Kidney tubule cell (primary cell): ENCODE measurements at regions not wholly inside any gene's neighbourhood (a gene's known extent, or its start where the extent isn't known, plus 50 kb on each side); places are given as distances from the start of the nearest gene placed in this dataset.
"Not testable (repeated sequence)": the region's sequence is repeated elsewhere in the genome, so short reads cannot be mapped to it uniquely, and the experiment has no call there.

Experiments
- DNase-seq: peaks from one replicate; pipeline ENCODE4 v3.0.0-alpha.2; 2018; ENCODE audit warnings: low spot score

DNA sequence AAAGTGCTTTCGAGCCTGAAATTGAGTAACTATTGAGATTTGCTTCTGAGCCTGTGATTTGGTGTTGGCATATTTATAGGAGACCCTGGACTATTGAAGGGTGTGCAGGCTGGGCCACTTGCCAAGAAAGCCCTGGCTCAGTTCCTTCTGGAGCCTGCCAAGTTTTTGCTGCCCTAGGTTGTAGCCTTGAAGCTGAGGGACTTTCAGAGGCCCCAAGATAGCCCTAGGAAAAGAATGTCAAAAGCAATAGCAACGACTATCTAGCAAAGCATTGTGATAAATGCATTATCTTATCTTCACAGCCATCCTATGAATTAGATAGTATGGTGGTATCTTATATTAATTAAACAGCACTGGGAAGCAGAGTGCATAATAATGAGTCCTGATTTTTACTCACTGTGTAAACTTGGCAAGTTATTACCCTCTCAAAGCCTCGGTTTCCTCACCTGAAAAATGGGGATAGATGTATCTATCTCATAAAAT, 473.7 kb upstream of the PODXL start:
- DNase-seq: peak; percentile 16

DNA sequence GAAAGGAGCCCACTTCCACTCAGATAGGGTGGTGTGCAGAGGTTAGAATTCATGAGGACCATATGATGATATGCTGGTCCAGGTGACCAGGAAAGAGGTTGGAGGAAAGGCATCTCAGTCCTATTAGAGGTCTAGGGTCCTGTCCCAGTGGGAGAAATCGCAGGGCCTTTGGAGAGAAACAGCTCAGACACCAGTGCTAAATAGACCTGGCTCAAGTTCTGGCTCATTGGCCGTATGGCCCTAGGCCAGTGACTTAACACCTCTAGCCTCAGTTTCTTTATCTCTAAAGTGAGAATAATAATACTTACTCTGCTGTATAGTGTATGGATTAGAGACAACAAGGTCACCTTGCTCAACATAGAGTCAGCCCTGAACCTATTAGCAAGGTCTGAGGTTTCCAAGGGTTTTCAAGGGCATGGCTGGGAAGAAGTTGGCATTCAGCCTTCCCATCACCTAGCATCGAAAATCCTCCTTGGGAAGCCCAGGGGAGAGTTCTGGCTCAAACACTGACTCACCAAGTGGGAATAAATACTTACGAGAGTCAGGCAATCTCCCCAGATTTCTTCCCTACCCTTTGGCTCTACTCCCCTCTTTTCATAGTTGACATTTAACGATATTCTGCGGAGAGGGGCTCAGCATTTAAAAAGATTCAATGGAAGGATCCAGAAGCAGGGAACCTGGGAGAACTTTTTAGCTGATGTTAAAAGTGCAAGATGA, 473.1 kb upstream of the PODXL start:
- DNase-seq: peak; percentile 23

DNA sequence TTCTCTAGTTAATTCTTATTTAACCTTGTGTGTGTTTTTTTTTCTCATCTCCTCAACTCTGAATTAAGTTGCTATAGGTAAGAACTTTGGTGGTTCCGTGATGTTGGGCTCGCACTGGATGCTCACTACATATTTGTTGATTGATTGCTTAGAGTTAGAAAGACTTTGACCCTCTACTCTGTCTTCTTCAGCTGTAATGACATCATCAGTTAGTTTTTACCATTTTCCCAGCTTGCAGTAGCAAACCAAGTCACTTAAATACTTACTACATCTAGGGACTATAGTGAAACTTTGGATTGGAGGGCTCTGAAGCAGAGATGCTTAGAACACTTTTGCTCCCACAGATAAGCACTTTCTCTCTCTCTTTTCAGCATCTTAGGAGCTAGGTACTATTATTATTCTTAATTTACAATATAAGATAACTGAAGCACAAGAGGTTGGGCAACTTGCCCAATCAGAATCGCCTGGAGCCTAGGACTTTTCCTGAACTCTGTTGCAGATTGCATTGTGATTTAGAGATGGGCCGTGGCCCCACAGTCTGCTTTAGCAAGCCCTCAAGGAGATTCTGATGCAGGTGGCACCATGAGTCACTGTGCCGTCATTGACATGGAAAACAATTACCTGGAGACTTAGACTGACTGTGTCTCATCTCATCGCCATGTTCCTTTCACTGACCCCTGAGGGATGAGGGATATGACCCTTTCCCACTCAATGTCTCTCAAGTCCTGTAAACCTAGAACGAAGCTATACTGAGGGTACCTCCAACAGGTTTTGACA, 471.9 kb upstream of the PODXL start:
- peak; percentile 67 for DNase-seq

DNA sequence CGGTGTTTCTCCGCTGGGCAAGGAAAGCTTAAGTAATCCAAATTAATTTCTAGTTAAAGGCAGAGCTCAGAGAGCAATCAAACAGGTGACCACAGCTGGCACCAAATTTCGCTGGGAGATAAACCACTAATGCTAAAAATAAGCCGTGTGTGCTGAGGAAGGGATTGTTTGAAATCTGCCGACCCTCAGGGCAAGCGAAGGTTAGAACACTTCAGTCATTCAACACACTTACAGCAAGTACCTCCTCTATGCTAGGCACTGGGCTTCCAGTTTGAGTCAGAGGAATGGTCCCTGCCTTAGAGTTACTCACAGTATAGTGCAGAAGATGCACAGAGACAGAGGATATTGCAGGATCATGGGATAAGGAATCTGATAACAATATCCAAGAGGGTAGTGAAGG, 467.9 kb upstream of the PODXL start:
- no peak for DNase-seq

DNA sequence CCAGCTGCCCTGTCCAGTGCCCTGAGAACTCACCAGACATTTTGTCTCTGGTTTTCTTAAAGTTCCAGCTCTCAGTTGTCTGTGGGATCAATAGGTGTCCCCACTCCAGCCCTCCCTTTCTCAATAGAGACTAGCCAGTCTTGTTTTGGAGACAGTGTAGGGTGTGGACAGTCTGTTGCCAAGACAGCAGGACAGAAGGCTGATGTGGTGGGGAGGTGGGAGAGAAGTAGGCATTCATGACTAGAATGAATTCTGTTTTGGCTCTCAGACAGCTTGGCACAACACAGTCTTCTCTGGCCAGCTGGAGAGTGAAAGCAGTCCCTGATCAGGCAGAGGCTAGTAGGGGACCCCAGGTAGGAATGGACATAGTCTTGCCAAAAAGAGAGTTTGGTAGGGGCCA, 467.0 kb upstream of the PODXL start:
- DNase-seq: no peak

DNA sequence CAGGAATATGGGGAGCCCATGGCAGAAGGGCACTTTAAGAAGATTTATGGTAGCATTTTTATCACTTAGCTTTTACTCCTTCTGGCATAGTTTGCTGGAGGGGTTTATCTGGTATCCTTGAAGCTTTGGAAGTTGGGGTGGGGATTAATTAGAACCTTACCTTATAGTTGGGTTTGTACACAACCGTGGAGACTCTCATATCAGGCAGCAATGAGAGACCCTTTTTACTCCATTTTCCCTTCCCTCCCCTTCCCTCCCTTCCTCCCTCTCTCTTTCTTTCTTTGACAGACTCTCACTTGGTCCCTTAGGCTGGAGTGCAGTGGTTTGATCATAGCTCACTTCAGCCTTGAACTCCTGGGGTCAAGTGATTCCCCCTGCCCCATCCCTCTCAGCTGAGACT, 465.8 kb upstream of the PODXL start:
- no peak for DNase-seq

DNA sequence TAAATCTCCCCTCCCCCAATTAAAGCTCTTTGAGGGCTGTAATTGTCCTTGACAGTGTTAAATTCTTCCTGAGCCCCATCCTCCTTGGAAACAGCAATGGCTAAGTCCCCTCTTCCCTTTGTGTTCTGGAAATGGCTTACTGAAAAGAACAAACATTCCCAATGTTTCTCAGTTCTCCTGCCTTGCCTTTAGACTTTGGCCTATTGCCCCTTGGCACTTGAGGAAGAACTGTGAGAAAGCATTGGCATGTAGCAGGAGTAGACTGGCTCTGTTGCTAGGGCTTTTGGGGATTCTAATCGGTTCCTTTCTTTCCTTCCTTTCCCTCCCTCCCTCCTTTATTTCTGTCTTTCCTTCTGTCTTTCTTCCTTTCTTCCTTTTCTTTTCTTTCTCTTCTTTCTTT, 463.3 kb upstream of the PODXL start:
- DNase-seq: no peak

DNA sequence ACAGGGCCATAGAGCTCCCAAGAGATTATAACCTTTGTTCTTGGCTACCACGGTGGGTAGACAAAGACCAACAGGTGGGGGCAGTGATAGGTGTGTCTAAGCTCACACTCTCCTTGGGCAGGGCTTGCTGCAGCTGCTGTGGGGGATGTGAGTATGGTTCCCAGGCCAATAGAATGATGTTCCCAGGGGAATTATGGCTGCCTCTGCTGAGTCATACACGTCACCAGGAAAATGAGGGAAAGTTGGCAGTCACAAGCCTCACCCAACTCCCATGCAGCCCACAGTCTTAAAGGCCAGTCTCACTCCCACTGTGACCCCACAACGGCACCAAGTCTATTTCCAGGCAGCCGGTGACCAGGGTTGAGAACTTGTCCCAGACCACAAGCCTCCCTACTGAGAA, 453.4 kb upstream of the PODXL start:
- DNase-seq: no peak

DNA sequence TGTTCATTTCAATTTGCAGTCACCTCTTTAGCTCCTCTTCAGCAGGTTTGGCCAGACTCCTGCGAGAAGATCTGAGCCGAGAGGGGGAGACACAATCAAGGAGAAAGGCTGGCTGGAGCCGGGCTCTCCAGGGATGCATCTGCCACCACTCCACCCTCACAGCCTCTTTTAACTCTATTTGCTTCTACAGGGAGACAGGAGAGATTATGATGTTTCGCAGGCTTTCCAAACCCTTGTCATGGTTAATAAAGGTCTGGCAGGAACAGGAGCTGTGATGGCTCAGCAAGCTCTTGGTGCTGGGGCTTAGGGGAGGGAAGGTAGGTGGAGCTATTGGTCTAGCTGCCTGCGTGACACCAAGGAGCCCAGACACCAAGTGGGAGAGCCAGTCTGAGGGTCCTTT, 448.1 kb upstream of the PODXL start:
- no peak for DNase-seq

DNA sequence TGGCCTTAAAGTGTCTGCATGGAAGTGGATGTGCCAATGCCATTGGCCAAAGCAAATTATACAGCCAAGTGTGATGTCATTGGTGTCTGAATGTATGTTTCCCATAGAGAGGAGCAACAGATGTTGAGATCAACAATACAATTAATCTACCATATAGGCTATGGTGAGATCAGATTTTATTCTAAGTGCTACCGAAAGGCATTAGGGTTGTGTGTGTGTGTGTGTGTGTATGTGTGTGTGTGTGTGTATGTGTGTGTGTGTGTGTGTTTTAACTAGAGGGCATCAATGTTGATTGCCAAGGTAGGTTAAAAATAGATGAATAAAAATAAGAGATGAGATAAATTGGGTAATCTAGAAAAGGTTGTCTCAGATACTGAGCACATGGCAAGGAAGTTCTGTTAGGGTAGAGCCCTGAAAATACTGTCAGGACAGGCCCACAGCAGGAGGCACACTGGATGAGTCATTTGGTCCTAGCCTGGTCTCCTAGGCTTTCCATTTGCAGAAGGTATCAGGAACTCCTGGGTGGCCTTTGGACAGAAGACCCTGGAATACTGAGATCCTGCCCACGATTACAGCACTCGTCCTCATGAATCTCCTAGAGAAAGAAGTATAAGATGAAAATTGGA, 446.0 kb upstream of the PODXL start:
- no peak for DNase-seq

DNA sequence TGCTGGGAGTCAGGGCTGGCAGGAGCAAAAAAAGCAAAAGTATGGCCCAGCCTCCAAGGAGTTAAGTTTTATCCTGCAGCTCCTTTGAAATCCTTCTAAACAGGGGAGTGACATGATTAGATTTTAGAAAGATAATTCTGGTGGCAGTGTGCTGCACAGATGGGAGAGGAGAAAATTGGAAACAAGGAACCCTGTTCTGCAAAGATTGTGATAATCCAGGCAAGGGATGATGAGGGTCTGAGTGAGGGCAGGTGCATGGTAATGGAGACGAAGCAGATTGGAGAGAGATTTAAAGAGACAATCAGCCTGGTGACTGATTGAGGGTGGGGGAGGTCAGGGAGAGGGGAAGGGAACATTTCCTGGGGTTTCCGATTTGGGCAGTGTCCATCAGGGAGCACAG, 444.7 kb upstream of the PODXL start:
- DNase-seq: no peak

DNA sequence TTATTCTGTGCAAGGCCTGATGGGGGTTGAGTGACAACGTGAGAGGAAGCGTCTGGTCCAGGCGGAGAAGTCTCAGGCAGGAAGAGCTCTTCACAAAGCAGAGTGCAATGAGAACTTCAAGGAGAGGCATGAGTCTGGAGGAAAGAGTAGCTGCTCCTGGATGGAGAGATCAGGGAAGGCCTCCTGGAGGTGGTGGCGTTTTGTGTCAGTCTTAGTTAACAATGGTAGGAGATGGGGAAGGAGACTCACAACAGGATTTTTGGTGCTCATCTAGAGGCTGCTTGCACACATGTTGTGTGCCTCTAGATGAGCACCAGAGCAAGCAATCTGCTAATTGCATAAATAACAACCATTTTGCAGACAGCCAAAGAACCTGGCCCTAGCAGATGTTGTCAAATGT, 442.8 kb upstream of the PODXL start:
- no peak for DNase-seq

DNA sequence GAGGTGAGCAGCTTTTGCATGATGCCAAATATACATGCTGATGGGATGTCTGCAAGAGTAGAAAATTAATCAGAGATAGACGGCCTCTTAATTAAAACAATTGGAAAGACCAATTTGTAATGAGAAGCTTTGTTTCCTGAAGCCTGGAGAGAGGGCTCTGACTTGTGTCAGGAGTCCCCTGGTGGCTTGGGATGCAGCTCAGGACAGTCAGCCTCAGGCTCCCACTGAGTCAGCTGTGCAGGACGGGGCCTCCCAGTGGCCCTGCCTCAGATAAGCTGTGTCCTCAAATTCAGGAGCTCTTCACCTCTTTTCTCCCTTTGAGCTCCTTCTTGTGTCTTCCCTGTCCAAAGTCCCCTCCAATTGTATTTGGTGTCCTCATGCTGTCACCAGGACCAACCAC, 438.9 kb upstream of the PODXL start:
- no peak for DNase-seq

DNA sequence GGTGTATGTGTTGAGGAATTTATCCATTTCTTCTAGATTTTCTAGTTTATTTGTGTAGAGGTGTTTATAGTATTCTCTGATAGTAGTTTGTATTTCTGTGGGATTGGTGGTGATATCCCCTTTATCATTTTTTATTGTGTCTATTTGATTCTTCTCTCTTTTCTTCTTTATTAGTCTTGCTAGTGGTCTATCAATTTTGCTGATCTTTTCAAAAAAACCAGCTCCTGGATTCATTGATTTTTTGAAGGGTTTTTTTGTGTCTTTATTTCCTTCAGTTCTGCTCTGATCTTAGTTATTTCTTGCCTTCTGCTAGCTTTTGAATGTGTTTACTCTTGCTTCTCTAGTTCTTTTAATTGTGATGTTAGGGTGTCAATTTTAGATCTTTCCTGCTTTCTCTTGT, 424.6 kb upstream of the PODXL start:
- not testable (repeated sequence) for DNase-seq

DNA sequence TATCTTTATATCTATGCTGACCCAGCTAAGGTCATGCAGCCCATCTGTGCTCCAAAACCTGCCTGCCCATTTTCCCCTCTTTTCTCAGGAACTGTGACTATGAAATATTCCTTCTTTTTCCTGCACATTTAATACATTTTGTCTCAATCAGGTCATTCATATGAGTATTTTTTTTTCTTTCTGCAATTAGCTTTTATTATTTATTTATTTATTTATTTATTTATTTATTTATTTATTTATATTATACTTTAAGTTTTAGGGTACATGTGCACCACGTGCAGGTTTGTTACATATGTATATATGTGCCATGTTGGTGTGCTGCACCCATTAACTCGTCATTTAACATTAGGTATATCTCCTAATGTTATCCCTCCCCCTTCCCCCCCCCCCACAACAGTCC, 421.7 kb upstream of the PODXL start:
- not testable (repeated sequence) for DNase-seq

DNA sequence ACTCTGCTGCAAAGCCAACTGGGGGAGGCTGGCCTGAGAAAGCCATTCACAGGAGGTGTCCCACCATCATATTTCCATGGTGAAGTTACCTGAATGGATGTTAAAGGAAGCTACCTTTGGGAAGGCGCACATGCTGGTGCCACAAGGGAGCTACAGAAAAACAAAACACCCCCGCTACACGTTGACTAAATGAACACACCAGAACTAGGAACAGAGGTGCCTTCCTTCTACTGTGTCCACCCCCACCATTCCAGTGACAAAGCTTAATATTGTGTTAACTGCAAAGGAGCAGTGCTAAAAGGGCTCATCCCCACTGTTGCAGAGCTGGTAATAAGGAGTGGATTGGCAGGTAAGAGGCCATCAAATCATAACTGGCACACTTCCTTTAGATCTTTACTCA, 420.0 kb upstream of the PODXL start:
- DNase-seq: no peak

DNA sequence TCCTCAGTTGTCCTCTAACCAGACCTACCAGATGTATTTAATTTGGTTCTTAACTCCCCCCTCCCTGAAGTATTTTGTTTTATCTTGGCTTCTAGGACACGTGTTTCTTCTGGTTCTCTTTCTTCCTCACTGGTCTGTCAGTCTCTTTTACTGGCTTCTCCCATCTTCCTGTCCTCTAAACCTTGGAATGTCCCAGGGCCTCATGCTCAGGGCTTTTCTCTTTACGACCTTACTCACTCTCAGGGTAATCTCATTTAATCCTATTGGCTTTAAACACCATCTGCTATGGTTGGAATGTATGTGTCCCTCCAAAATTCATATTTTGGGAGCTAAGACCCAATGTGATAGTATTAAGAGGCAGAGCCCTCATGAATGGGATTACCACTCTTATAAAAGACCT, 418.2 kb upstream of the PODXL start:
- no peak for DNase-seq

DNA sequence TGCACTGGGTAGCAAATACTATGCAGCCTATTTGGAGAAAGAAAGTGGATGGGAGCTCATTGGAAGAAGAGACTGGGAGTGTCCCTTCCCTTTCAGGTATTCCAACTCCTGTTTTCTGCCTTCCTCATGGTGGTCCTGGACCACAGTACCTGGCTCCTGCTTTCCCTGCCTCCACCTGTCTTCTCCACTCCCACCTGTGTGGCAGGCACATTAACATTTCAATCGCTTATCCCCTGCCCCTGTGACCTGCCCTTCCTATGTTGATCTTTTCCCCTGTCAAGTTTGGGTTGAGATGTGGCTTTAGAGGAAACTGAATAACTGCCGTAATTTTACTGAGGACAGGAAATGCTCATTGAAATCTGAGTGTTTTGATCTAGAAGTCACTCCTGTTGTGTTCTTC, 415.8 kb upstream of the PODXL start:
- DNase-seq: no peak

DNA sequence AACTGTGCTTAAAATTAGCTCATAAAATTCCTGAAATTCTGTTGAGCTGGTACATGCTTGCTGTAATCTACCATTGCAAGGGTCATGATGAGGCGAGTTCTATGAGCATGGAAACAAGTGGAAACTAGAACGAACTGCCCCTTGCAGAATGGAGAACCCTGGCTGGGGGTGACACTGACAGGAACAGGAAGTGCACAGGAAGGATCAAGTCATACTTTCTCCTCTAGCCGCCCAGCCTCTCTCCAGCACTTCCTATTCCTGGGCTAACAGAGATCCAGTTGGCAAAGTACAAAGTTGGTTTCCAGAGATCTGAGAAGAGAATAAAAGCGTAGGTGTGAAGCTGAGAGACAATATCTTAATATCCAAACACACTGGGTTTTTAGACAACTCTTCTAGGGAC, 414.2 kb upstream of the PODXL start:
- no peak for DNase-seq

DNA sequence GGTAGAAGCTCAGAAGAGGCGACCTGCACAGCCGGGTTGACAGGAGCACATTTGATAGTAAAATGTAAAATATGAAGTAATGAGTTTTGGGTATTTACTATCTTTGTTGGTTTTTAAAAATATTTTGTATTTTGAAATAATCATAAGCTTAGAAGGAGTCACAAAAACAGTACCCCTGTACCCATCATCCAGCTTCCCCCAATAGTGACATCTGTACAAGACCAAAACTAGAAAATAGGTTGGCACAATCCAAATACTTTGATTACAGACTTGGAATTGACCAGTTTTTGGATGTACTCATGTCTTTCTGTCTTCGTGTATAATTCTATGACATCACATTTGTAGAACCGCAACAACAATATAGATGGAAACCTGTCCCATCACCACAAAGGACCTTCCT, 413.1 kb upstream of the PODXL start:
- DNase-seq: no peak

DNA sequence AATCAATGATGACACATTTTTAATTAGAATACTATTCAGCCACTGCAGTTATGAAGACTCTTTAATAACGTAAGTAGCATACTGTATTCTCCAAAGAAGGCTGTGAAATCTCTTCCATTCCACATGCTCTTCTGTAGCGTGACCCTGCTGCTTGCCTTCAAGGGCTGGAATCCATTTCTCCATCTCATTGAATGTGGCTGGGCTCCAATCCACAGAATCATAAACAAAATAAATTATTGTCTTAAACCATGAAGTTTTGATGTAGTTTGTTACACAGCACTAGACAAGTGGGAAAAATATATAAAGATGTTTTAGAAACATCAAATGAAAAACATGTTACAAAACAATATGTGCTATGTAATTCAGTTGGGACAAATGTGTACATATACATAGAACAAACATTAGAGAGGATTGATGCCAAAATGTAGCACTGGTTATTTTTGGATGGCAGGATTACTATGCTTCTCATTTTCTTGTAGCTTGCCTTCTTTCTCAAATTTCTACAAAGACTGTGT, 410.8 kb upstream of the PODXL start:
- no peak for DNase-seq

DNA sequence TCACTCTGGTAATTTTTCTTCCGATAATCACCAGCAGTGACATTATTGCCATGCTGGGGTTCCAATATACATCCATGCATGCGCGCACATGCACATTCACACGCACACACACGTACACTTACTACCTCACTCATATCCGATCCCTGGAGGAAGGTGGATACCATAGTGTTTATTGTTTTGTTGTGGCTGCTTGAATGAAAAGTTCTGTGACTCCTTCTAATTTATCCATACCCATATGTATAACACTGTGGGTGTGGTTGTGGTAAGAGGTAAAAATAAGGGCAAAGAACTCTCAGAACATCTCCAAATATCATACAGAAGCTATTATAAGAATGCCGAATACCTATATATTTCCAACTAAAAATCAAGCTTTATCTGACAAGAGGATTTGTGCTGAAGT, 407.8 kb upstream of the PODXL start:
- DNase-seq: no peak

DNA sequence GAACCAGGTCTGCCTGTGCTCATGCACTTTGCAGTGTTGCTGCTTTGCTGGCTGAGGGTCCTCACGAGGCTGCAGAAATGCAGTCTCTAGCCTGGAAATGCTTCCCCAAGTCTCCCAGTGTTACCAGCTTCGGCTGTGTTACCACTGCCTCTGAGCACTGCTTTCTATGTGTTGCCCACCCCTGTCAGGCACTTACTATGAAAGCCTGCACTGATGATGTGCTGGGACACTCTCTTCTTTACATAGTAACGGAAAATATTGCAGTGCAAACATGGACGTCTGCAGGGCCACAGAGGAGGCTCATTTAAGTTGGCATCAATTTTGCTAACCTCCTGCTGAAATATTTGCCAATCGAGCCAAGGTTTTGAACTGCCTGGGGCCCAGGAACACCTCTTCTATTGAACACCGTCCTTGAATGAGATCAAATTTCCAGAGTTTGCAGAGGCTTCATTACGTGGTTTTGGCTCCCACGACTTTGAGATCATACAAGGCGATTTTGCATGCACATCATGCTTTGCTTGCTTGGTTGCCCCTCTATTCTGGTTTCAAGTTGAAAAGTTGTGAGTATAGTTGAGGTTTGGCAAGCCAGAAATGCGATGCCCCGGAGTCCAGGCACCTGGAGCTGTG, 404.7 kb upstream of the PODXL start:
- no peak for DNase-seq
